Karpas-422 (cell line): ENCODE measurements at regions not wholly inside any gene's neighbourhood (a gene's known extent, or its start where the extent isn't known, plus 50 kb on each side); places are given as distances from the start of the nearest gene placed in this dataset.

Source experiments
- DNase-seq: peaks from one replicate; pipeline ENCODE4 v3.0.0-alpha.2; 2015
- H2AFZ ChIP-seq: fragments of 200-600 bp; sonication (generic); 2 replicates; pipeline ENCODE4 v1.6.1; 2014; ENCODE audit warnings: antibody characterized with exemption, low read length, mixed read lengths
- H3K27ac ChIP-seq: fragments of 200-600 bp; sonication (generic); 2 replicates; pipeline ENCODE4 v1.5.1; 2014; ENCODE audit warnings: mild to moderate bottlenecking, low read length, moderate library complexity
- H3K27me3 ChIP-seq: fragments of 200-600 bp; sonication (generic); 2 replicates; pipeline ENCODE4 v1.6.1; 2014; ENCODE audit warnings: low read length, mixed read lengths
- H3K36me3 ChIP-seq: fragments of 200-600 bp; sonication (generic); 2 replicates; pipeline ENCODE4 v1.6.1; 2014; ENCODE audit warnings: low read length, mixed read lengths; ENCODE audit not compliant: insufficient read depth
- H3K4me1 ChIP-seq: fragments of 200-600 bp; sonication (generic); 2 replicates; pipeline ENCODE4 v1.6.1; 2014; ENCODE audit warnings: mild to moderate bottlenecking, low read length, mixed read lengths
- H3K4me2 ChIP-seq: fragments of 200-600 bp; sonication (generic); 2 replicates; pipeline ENCODE4 v1.6.1; 2014; ENCODE audit warnings: low read length, low read depth, mild to moderate bottlenecking; ENCODE audit not compliant: poor library complexity, severe bottlenecking
- H3K4me3 ChIP-seq: fragments of 200-600 bp; sonication (generic); 2 replicates; pipeline ENCODE4 v1.5.1; 2014; ENCODE audit warnings: mild to moderate bottlenecking, antibody characterized with exemption, low read length, mixed read lengths
- H3K79me2 ChIP-seq: fragments of 200-600 bp; sonication (generic); 2 replicates; pipeline ENCODE4 v1.6.1; 2014; ENCODE audit warnings: mild to moderate bottlenecking, low read length, mixed read lengths
- H3K9ac ChIP-seq: fragments of 200-600 bp; sonication (generic); 2 replicates; pipeline ENCODE4 v1.6.0; 2014; ENCODE audit warnings: low read length
- H3K9me2 ChIP-seq: fragments of 200-600 bp; sonication (generic), shearing (Covaris generic); replicated peaks from 2 replicates; pipeline ENCODE4 v1.6.0; 2014; ENCODE audit warnings: mild to moderate bottlenecking, low read length, moderate library complexity; ENCODE audit not compliant: insufficient read depth
- H3K9me3 ChIP-seq: fragments of 300-700, 200-600 bp; sonication (generic); 2 replicates; pipeline ENCODE4 v1.6.1; 2014; ENCODE audit warnings: low read length, mixed read lengths
- H4K20me1 ChIP-seq: fragments of 200-600 bp; sonication (generic); 2 replicates; pipeline ENCODE4 v1.6.1; 2014; ENCODE audit warnings: mild to moderate bottlenecking, antibody characterized with exemption, low read length, low read depth; ENCODE audit not compliant: insufficient read depth

DNA sequence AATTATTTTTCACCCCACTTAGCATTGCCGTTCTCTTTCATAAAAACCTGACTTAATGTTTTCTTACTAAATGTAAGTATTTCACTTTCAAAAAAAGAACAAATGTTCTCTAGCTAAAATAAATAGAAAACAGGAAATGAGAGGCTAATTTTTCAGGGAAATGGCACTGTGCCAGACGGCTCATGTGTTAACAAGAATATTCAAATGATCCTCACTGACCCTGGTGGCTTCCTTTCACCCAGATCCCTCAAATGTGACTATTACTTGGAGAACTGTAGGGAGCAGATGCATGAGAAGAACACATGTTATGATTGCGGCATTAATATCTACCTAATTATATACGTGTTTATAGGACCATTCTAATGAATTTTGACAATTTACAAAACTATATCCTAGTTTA is 827.7 kb downstream of the SOCS6 start:
- no peak overlapping the region for H3K9ac ChIP-seq
- no peak overlapping the region for H3K27ac ChIP-seq
- no peak overlapping the region for H2AFZ ChIP-seq
- no peaks in the 10 kb centered on the region for H3K4me1 ChIP-seq
- DNase-seq, result no peak
- H3K4me2 ChIP-seq, result no peak overlapping the region
- H4K20me1 ChIP-seq, result no peaks in the 10 kb centered on the region
- H3K9me2 ChIP-seq, result no peaks in the 10 kb centered on the region
- H3K27me3 ChIP-seq, result no peaks in the 10 kb centered on the region
- no peaks in the 10 kb centered on the region for H3K36me3 ChIP-seq
- no peaks in the 10 kb centered on the region for H3K79me2 ChIP-seq
- H3K9me3 ChIP-seq, result peaks cover 32% of the 10 kb centered on the region
- no peak overlapping the region for H3K4me3 ChIP-seq

DNA sequence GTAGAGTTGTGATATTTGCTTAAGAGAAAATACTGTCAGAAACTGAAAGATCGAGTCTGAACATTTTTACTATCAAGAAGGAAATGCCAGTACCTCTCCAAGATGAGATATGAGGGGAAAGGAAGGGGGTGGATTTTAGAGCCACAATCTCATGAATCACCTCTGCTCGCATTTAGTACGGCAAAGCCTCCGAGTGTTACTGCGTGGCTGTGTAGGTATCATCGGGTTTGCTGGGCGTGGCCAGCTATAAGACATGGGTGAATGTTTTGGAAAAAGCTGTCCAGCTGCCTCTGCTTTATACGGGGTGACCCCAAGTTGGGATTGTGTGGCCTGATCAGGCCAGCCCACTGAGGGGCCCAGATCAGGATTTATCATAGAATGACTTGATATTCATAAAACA is 826.4 kb downstream of the SOCS6 start:
- no peaks in the 10 kb centered on the region for H3K4me1 ChIP-seq
- H3K79me2 ChIP-seq, result no peaks in the 10 kb centered on the region
- no peak overlapping the region for H3K4me2 ChIP-seq
- no peaks in the 10 kb centered on the region for H3K9me2 ChIP-seq
- H3K36me3 ChIP-seq, result no peaks in the 10 kb centered on the region
- H4K20me1 ChIP-seq, result no peaks in the 10 kb centered on the region
- no peak overlapping the region for H3K9ac ChIP-seq
- no peak overlapping the region for H3K27ac ChIP-seq
- DNase-seq, result no peak
- H2AFZ ChIP-seq, result no peak overlapping the region
- H3K4me3 ChIP-seq, result no peak overlapping the region
- peaks cover 20% of the 10 kb centered on the region for H3K9me3 ChIP-seq
- no peaks in the 10 kb centered on the region for H3K27me3 ChIP-seq

DNA sequence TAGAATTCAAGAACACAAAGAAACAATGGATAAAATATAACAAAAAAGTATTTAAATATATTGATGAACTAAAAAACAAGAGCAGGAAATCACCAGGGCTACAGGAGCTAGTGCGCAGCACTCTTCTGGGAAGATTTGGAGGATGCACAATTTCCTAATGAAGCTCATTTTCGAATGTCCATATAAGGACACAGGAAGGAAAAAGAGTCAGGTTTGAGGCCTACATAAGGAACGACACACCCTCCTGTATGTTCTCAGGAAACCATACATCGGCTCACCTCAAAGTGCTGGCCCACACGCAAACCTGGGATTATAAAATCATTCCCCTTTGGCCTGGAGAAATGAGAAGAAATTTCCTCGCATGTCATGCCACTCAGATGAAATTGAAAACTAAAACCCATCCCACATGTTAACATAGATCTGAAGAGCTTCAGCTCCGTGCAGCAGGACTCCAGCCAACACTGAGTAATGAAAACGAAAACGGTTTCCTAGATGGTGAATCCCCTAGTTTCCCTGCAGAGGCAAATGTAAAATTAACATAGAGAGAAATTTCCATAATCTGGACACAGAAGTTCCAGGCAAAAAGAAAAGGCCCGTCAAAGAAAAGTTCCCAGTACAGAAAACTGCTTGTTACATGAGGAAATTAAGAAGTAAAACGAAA is 825.8 kb downstream of the SOCS6 start:
- H2AFZ ChIP-seq, result no peak overlapping the region
- H3K4me3 ChIP-seq, result no peak overlapping the region
- H3K9ac ChIP-seq, result no peak overlapping the region
- no peaks in the 10 kb centered on the region for H3K9me2 ChIP-seq
- H4K20me1 ChIP-seq, result no peaks in the 10 kb centered on the region
- H3K4me1 ChIP-seq, result no peaks in the 10 kb centered on the region
- no peaks in the 10 kb centered on the region for H3K79me2 ChIP-seq
- H3K36me3 ChIP-seq, result no peaks in the 10 kb centered on the region
- no peak overlapping the region for H3K27ac ChIP-seq
- H3K27me3 ChIP-seq, result no peaks in the 10 kb centered on the region
- H3K4me2 ChIP-seq, result no peak overlapping the region
- H3K9me3 ChIP-seq, result peaks cover 17% of the 10 kb centered on the region
- no peak for DNase-seq

DNA sequence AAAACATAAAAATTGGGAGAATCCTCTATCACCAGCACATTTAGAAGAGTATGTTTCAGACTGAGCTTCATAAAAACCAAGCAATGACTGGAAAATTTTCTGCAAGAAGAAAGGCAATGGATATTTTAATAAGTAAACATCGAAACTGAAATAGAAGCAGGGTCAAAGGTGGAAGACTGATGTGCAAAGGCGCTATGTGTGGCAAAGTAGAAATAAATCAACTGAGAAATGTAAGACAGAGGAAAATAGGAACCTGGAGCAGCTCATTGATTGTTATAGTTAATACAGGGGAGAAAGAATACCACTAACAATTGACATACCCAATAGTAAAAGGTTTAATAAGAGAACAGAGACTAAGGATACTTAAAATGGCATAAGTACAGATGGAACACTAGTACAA is 818.4 kb downstream of the SOCS6 start:
- Histone ChIP-seq H4K20me1 (no peaks in the 10 kb centered on the region), H3K9ac (no peak overlapping the region), H3K9me2 (no peaks in the 10 kb centered on the region), H3K36me3 (no peaks in the 10 kb centered on the region), H3K4me1 (no peaks in the 10 kb centered on the region), H3K4me3 (no peak overlapping the region), H3K4me2 (no peak overlapping the region), H3K27me3 (no peaks in the 10 kb centered on the region), H3K27ac (no peak overlapping the region), H3K79me2 (no peaks in the 10 kb centered on the region), H3K9me3 (peaks cover 13% of the 10 kb centered on the region; the same call in 1 of the 2 replicates), H2AFZ (no peak overlapping the region)
- DNase-seq, result no peak

DNA sequence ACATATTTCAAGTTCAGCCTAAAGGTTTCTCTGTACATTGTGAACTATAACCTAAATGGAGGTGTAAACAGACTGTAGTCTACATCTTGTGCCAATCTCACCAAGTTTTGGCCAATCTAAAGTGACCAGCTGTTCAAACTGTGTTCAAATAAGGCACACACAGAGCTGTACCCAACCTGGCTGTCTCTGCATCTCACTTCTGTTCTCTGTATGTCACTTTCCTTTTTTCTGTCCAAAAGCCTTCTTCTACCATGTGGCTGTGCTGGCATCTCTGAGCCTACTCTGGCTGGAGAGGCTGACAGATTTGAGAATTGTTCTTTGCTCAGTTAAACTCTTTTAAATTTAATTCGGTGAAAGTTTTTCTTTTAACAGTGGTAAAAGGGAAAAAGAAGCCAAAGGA is 817.9 kb downstream of the SOCS6 start:
- no peaks in the 10 kb centered on the region for H3K27me3 ChIP-seq
- no peak overlapping the region for H3K9ac ChIP-seq
- H3K9me2 ChIP-seq, result no peaks in the 10 kb centered on the region
- no peaks in the 10 kb centered on the region for H3K79me2 ChIP-seq
- H3K4me3 ChIP-seq, result no peak overlapping the region
- no peak overlapping the region for H2AFZ ChIP-seq
- H3K27ac ChIP-seq, result no peak overlapping the region
- H3K4me2 ChIP-seq, result no peak overlapping the region
- no peak for DNase-seq
- no peaks in the 10 kb centered on the region for H3K36me3 ChIP-seq
- no peaks in the 10 kb centered on the region for H3K4me1 ChIP-seq
- no peaks in the 10 kb centered on the region for H4K20me1 ChIP-seq
- peaks cover 13% of the 10 kb centered on the region; the same call in 1 of the 2 replicates for H3K9me3 ChIP-seq

DNA sequence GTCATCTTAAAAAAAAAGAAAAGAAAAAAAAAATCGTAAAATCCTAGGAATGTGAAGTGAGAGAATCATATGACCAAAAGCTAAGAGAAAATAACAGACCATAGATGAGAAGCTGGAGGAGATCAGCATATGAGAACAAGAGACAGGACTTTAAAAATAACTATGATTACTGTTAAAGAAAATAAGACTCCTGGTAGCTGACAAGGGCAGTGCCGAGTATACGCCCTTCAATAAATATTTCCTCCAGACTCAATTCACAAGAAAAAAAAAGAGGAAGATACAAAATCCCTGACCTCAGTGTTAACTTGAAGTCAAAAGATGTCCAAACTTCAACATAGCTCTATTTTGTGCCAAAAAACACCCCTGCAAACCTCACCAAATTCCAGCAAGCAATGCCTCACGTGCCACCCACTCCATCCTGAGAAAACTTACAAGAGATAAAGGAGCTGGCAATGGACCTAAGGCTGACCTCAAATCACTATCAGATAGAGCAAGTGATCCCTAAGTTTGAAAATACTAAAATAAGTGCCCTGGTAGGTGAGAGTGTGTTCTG is 817.2 kb downstream of the SOCS6 start:
- peaks cover 13% of the 10 kb centered on the region; the same call in 1 of the 2 replicates for H3K9me3 ChIP-seq
- H3K36me3 ChIP-seq, result no peaks in the 10 kb centered on the region
- no peak overlapping the region for H2AFZ ChIP-seq
- no peaks in the 10 kb centered on the region for H3K9me2 ChIP-seq
- no peak overlapping the region for H3K4me3 ChIP-seq
- no peak overlapping the region for H3K27ac ChIP-seq
- H4K20me1 ChIP-seq, result no peaks in the 10 kb centered on the region
- H3K4me1 ChIP-seq, result no peaks in the 10 kb centered on the region
- H3K9ac ChIP-seq, result no peak overlapping the region
- no peaks in the 10 kb centered on the region for H3K79me2 ChIP-seq
- no peaks in the 10 kb centered on the region for H3K27me3 ChIP-seq
- no peak for DNase-seq
- H3K4me2 ChIP-seq, result no peak overlapping the region

DNA sequence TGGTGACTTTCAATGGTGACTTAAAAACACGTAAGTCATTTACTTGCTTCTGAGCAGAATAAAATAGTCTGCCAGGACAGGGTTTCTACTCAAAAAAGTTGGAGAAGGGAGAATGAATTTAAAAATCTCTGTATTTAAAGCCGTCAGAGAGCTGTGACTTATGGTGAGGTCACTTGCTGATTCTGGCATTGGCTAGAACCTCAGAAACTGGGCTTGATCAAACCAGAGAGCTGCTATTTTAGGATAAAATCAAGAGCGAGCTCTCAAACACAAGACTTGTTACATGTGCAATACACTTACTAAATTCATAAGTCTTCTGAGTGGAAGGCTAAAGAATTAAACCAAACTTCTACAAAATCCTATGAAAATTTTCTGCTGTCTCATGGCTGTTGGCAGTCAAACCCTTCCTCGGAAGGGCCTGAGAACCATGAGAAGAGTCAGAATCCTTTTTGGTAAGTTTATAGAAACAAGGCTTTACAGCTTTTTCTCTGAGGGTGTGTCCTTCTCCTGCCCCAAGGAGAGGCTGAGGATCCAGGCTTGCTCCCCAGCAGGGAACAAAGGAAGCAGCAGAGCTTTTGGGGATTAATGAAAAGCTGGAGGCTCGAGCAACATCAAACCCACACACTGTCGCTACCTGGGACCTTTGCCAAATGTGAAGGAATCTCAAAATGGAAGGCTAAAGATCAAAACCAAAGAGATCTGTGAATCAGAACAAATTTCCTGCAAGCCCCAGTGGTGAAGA is 816.4 kb downstream of the SOCS6 start:
- Histone ChIP-seq H3K4me2 (no peak overlapping the region), H3K4me1 (no peaks in the 10 kb centered on the region), H3K36me3 (no peaks in the 10 kb centered on the region), H3K27me3 (no peaks in the 10 kb centered on the region), H3K79me2 (no peaks in the 10 kb centered on the region), H4K20me1 (no peaks in the 10 kb centered on the region), H2AFZ (no peak overlapping the region), H3K9ac (no peak overlapping the region), H3K4me3 (no peak overlapping the region), H3K9me3 (peaks cover 16% of the 10 kb centered on the region), H3K9me2 (no peaks in the 10 kb centered on the region), H3K27ac (no peak overlapping the region)
- no peak for DNase-seq

DNA sequence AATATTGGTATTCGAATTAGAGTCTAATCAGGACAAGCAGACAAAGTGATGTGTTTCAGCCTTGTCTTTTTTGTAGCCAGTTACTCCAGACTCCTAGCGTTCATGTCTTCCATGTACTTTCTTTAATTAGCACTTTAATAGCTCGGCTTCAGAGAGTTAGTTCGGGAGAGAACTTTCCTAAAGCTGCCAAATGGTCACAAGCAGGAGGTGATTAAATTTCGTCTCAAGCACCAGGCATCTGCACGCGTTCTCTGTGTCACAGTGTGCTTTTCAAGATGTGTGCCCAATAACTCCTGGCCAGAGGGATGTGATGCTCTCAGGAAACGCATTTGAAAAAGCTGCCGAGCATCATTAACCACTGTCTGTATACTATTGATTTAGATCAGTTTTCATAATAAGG is 790.8 kb downstream of the SOCS6 start:
- no peaks in the 10 kb centered on the region for H4K20me1 ChIP-seq
- H3K4me2 ChIP-seq, result no peak overlapping the region
- H3K4me1 ChIP-seq, result no peaks in the 10 kb centered on the region
- H3K9me3 ChIP-seq, result peaks cover 3% of the 10 kb centered on the region; the same call in 1 of the 2 replicates
- no peaks in the 10 kb centered on the region for H3K27me3 ChIP-seq
- DNase-seq, result no peak
- no peak overlapping the region for H3K4me3 ChIP-seq
- no peak overlapping the region for H2AFZ ChIP-seq
- H3K27ac ChIP-seq, result no peak overlapping the region
- no peak overlapping the region for H3K9ac ChIP-seq
- H3K36me3 ChIP-seq, result no peaks in the 10 kb centered on the region
- no peaks in the 10 kb centered on the region for H3K79me2 ChIP-seq
- peaks cover 5% of the 10 kb centered on the region; the same call in 1 of the 2 replicates for H3K9me2 ChIP-seq
